Spleen (tissue), 11 donors: ENCODE measurements at regions not wholly inside any gene's neighbourhood (a gene's known extent, or its start where the extent isn't known, plus 50 kb on each side); places are given as distances from the start of the nearest gene placed in this dataset.
A peak's percentile ranks its signal among the peaks of the same experiment; 100 is the strongest.
"Not testable (repeated sequence)": the region's sequence is repeated elsewhere in the genome, so short reads cannot be mapped to it uniquely, and the experiment has no call there.

Source experiments
- DNase-seq: peaks from one replicate; pipeline ENCODE4 v3.0.0-alpha.2; 2020
- H3K27ac ChIP-seq, 8 donors: fragments of 200-600 bp; sonication (generic) in 7 of 8; 1 replicate in 4 of 8; 2 replicates in 4 of 8; pipeline versions ENCODE4 v1.5.0 to v1.8.0; 2016 to 2021; ENCODE audit warnings: inconsistent platforms in 4 of 8, mild to moderate bottlenecking in 4 of 8, moderate library complexity in 1 of 8
- H3K27me3 ChIP-seq, 7 donors: fragments of 200-600 bp; sonication (generic) in 6 of 7; replicated peaks in 1 of 7; 1 replicate in 4 of 7; 2 replicates in 3 of 7; pipeline versions ENCODE4 v1.5.0 to v1.8.0; 2016 to 2021; ENCODE audit warnings: inconsistent platforms in 3 of 7, mild to moderate bottlenecking in 1 of 7
- H3K36me3 ChIP-seq, 6 donors: fragments of 200-600 bp; sonication (generic) in 5 of 6; 1 replicate in 4 of 6; 2 replicates in 2 of 6; pipeline versions ENCODE4 v1.5.0 to v1.8.0; 2016 to 2021; ENCODE audit warnings: inconsistent platforms in 2 of 6
- H3K4me1 ChIP-seq, 6 donors: fragments of 200-600 bp; sonication (generic) in 5 of 6; 1 replicate in 3 of 6; 2 replicates in 3 of 6; pipeline versions ENCODE4 v1.5.0 to v1.8.0; 2016 to 2021; ENCODE audit warnings: inconsistent platforms in 3 of 6
- H3K4me3 ChIP-seq, 8 donors: fragments of 200-600 bp; sonication (generic) in 7 of 8; 1 replicate in 4 of 8; 2 replicates in 4 of 8; pipeline versions ENCODE4 v1.5.0 to v1.8.0; 2016 to 2021; ENCODE audit warnings: inconsistent platforms in 4 of 8, mild to moderate bottlenecking in 4 of 8, moderate library complexity in 2 of 8
- H3K9me3 ChIP-seq, 8 donors: fragments of 200-600 bp; sonication (generic) in 7 of 8; 1 replicate in 4 of 8; 2 replicates in 4 of 8; pipeline versions ENCODE4 v1.5.0 to v1.8.0; 2016 to 2021; ENCODE audit warnings: inconsistent platforms in 4 of 8
- CTCF ChIP-seq, 11 experiments: fragments of 200-600 bp in 7 of 11; fragments of 450-650 bp in 4 of 11; sonication (generic) in 4 of 11; IDR thresholded peaks in 8 of 11; conservative IDR thresholded peaks in 3 of 11; 1 replicate in 7 of 11; 2 replicates in 4 of 11; pipeline versions ENCODE4 v1.4.0 to v1.8.0; 2016 to 2021; ENCODE audit warnings: antibody characterized with exemption in 11 of 11, inconsistent platforms in 4 of 11, mild to moderate bottlenecking in 1 of 11
- POLR2A ChIP-seq, 3 donors: fragments of 450-650 bp; IDR thresholded peaks; one replicate each; pipeline ENCODE4 v1.5.1; 2017; ENCODE audit warnings: antibody characterized with exemption in 3 of 3, mild to moderate bottlenecking in 1 of 3
- POLR2AphosphoS5 ChIP-seq, 3 donors: sonication (generic); formaldehyde crosslinking; IDR thresholded peaks; one replicate each; pipeline ENCODE4 v1.5.1; 2017; ENCODE audit warnings: antibody characterized with exemption in 3 of 3
- WGBS, 5 donors: extraction: QIAGEN DNeasy Blood & Tissue Kit in 3 of 5; methylation state at CpG; one replicate each; pipeline versions ENCODE4 v1.1.5 to v1.1.7; 2013 to 2018; 5-methylcytosine and 5-hydroxymethylcytosine counted together
- intact Hi-C: fragments of 100-400 bp; cut with DNase I; formaldehyde crosslinking; loops from one replicate; pipeline ENCODE4 v1.15.0; 2023; ENCODE audit warnings: low total_unique reads
- donor health status: healthy with polysubstance abuse.
- donor health status: DM: no; HTN: no; CAD: no; lungs with moderate emphysema.
- donor health status: DM: no; HTN: no; CAD: no.
- donor health status: Bipolar disorder and iron deficiency.
- donor health status: healthy.
- donor health status: DM: no; HTN: no; CAD: no.
- donor health status: DM: yes; HTN: yes; CAD: no.

- 57 to 84% (median 73%) methylated on average over 6 of the region's 6 CpGs for WGBS, 5 donors
- Histone ChIP-seq H3K27me3 (no peaks in the 10 kb centered on the region), H3K27ac (peak overlapping the region in 5 of 8 donors; percentile 21 to 63 (median 58)), H3K36me3 (no peaks in the 10 kb centered on the region), H3K4me1 (peaks cover 0 to 7% (median 0%) of the 10 kb centered on the region in 6 donors), H3K9me3 (no peaks in the 10 kb centered on the region), H3K4me3 (peak overlapping the region in 1 of 8 donors; percentile 15)
- no peak for TF ChIP-seq POLR2AphosphoS5 (IDR thresholded peaks at IDR 0.05)
- TF ChIP-seq POLR2A (IDR thresholded peaks at IDR 0.05), result no peak
- TF ChIP-seq CTCF (IDR thresholded peaks at IDR 0.05 in 8 of 11, conservative IDR thresholded peaks at IDR 0.05 in 3 of 11), result no peak
- intact Hi-C loops, result no loop called here
- DNase-seq, result no peak
Observed at GRCh38 chr4:112085156-112086035, 59.9 kb upstream of the FAM241A start.

GRCh38 chr4:112086036-112086434 is 59.2 kb upstream of the FAM241A start:
- no peak for DNase-seq
- TF ChIP-seq CTCF (IDR thresholded peaks at IDR 0.05 in 8 of 11, conservative IDR thresholded peaks at IDR 0.05 in 3 of 11), result no peak
- no peak for TF ChIP-seq POLR2AphosphoS5 (IDR thresholded peaks at IDR 0.05)
- no peak for TF ChIP-seq POLR2A (IDR thresholded peaks at IDR 0.05)
- no peaks in the 10 kb centered on the region for H3K27me3 ChIP-seq
- intact Hi-C loops, result no loop called here
- no peaks in the 10 kb centered on the region for H3K9me3 ChIP-seq
- H3K36me3 ChIP-seq, result no peaks in the 10 kb centered on the region
- peak overlapping the region in 1 of 8 donors; percentile 15 for H3K4me3 ChIP-seq
- peak overlapping the region in 4 of 8 donors; percentile 49 to 63 (median 59) for H3K27ac ChIP-seq
- peaks cover 0 to 7% (median 0%) of the 10 kb centered on the region in 6 donors for H3K4me1 ChIP-seq

GRCh38 chr4:112086661-112087060 is 58.6 kb upstream of the FAM241A start:
- 84 to 93% (median 91%) methylated on average over 16 to 17 of the region's 17 CpGs for WGBS, 5 donors

GRCh38 chr4:112092330-112092729 is 52.9 kb upstream of the FAM241A start:
- 85 to 97% (median 90%) methylated on average over 1 to 2 of the region's 2 CpGs for WGBS, 5 donors
- DNase-seq, H3K9me3 ChIP-seq, H3K36me3 ChIP-seq, H3K4me1 ChIP-seq, H3K27me3 ChIP-seq, H3K27ac ChIP-seq, H3K4me3 ChIP-seq: not testable (repeated sequence)
- intact Hi-C loops, result loop anchor here (10.0 kb wide), 1 partner anchor 442 kb away; no protein-coding TSS in a partner anchor

More at GRCh38 chr4:112086661-112087060, 58.6 kb upstream of the FAM241A start:
- H3K4me3 ChIP-seq, H3K4me1 ChIP-seq, H3K27ac ChIP-seq, H3K9me3 ChIP-seq, H3K36me3 ChIP-seq, intact Hi-C loops, H3K27me3 ChIP-seq, DNase-seq: not testable (repeated sequence)

GRCh38 chr4:112093636-112094202 is 51.5 kb upstream of the FAM241A start:
- H3K27ac ChIP-seq, result no peak overlapping the region
- H3K4me1 ChIP-seq, result no peaks in the 10 kb centered on the region
- intact Hi-C loops, result loop anchor here (10.0 kb wide), 1 partner anchor 441 kb away; no protein-coding TSS in a partner anchor
- H3K36me3 ChIP-seq, result no peaks in the 10 kb centered on the region
- H3K4me3 ChIP-seq, result no peak overlapping the region
- TF ChIP-seq POLR2A (IDR thresholded peaks at IDR 0.05) (no peak), CTCF (IDR thresholded peaks at IDR 0.05 in 8 of 11, conservative IDR thresholded peaks at IDR 0.05 in 3 of 11) (no peak), POLR2AphosphoS5 (IDR thresholded peaks at IDR 0.05) (no peak)
- 89 to 96% (median 94%) methylated on average over 3 of the region's 3 CpGs for WGBS, 5 donors
- H3K27me3 ChIP-seq, result no peaks in the 10 kb centered on the region
- no peak for DNase-seq
- H3K9me3 ChIP-seq, result no peaks in the 10 kb centered on the region
